KMS-11 (cell line): ENCODE measurements at regions not wholly inside any gene's neighbourhood (a gene's known extent, or its start where the extent isn't known, plus 50 kb on each side); places are given as distances from the start of the nearest gene placed in this dataset.

Experiments used
- H2AFZ ChIP-seq: fragments of 200-600 bp; sonication (generic); 2 replicates; pipeline ENCODE4 v1.6.1; 2016; ENCODE audit warnings: antibody characterized with exemption, mixed run types, low read depth
- H3K27ac ChIP-seq: fragments of 200-600 bp; sonication (generic); 2 replicates; pipeline ENCODE4 v1.6.1; 2016; ENCODE audit warnings: mild to moderate bottlenecking, mixed run types
- H3K27me3 ChIP-seq: fragments of 200-600 bp; sonication (generic); 2 replicates; pipeline ENCODE4 v1.6.1; 2017; ENCODE audit warnings: mild to moderate bottlenecking, low read depth, mixed run types, moderate library complexity; ENCODE audit not compliant: insufficient read depth
- H3K36me3 ChIP-seq: fragments of 200-600 bp; sonication (generic); 2 replicates; pipeline ENCODE4 v1.6.1; 2017; ENCODE audit warnings: mild to moderate bottlenecking, mixed run types; ENCODE audit not compliant: insufficient read depth
- H3K4me1 ChIP-seq: fragments of 200-600 bp; sonication (generic); 2 replicates; pipeline ENCODE4 v1.6.1; 2016; ENCODE audit warnings: mild to moderate bottlenecking, low read depth, mixed run types; ENCODE audit not compliant: poor library complexity, severe bottlenecking
- H3K4me2 ChIP-seq: fragments of 200-600 bp; sonication (generic); 2 replicates; pipeline ENCODE4 v1.7.0; 2016; ENCODE audit warnings: mild to moderate bottlenecking, mixed run types
- H3K4me3 ChIP-seq: fragments of 200-600 bp; sonication (generic); IDR thresholded peaks from 2 replicates; pipeline ENCODE4 v1.6.1; 2017; ENCODE audit warnings: low read depth, low read length, mixed read lengths; ENCODE audit not compliant: insufficient read depth
- H3K79me2 ChIP-seq: fragments of 200-600 bp; sonication (generic); 2 replicates; pipeline ENCODE4 v1.6.1; 2016; ENCODE audit warnings: low read depth, mixed run types; ENCODE audit not compliant: insufficient read depth
- H3K9ac ChIP-seq: fragments of 200-600 bp; sonication (generic); 2 replicates; pipeline ENCODE4 v1.6.1; 2016; ENCODE audit warnings: mild to moderate bottlenecking, mixed run types
- H4K20me1 ChIP-seq: fragments of 200-600 bp; sonication (generic); 2 replicates; pipeline ENCODE4 v1.6.1; 2016; ENCODE audit warnings: mild to moderate bottlenecking, mixed run types; ENCODE audit not compliant: insufficient read depth
- TF ChIP-seq, protein P1 (sequence below): fragments of 200-600 bp; sonication (generic); conservative IDR thresholded peaks from 2 replicates; pipeline ENCODE4 v1.6.1; 2017; ENCODE audit warnings: low read depth, mild to moderate bottlenecking, antibody characterized with exemption, low read length, moderate library complexity, mixed read lengths

DNA sequence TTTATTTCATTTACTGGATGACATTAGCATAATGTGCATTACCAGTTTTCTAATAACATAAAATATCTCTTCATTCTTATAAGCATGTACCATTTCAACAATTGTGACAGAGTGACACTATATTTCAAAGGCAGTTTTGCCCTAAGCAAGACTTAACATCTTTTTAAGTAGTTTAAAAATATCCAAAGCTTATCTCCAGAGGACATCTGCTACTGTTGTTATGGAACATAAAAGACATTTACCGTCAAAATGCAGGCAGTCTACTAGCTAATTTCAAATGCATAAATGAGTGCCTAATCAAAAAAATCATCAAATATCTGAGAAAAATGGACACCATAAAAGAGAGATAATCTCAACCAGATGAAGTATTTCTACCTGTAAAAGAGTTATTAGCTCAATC, 782.4 kb upstream of the BRINP3 start:
- H3K27ac ChIP-seq: no peak overlapping the region
- TF ChIP-seq, protein P1, sequence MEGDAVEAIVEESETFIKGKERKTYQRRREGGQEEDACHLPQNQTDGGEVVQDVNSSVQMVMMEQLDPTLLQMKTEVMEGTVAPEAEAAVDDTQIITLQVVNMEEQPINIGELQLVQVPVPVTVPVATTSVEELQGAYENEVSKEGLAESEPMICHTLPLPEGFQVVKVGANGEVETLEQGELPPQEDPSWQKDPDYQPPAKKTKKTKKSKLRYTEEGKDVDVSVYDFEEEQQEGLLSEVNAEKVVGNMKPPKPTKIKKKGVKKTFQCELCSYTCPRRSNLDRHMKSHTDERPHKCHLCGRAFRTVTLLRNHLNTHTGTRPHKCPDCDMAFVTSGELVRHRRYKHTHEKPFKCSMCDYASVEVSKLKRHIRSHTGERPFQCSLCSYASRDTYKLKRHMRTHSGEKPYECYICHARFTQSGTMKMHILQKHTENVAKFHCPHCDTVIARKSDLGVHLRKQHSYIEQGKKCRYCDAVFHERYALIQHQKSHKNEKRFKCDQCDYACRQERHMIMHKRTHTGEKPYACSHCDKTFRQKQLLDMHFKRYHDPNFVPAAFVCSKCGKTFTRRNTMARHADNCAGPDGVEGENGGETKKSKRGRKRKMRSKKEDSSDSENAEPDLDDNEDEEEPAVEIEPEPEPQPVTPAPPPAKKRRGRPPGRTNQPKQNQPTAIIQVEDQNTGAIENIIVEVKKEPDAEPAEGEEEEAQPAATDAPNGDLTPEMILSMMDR: no peak
- H3K36me3 ChIP-seq: no peaks in the 10 kb centered on the region
- H3K79me2 ChIP-seq: no peaks in the 10 kb centered on the region
- peaks cover 11% of the 10 kb centered on the region for H3K4me1 ChIP-seq
- H2AFZ ChIP-seq: no peak overlapping the region
- no peaks in the 10 kb centered on the region for H4K20me1 ChIP-seq
- no peaks in the 10 kb centered on the region for H3K27me3 ChIP-seq
- H3K9ac ChIP-seq: no peak overlapping the region
- H3K4me3 ChIP-seq: no peak overlapping the region
- H3K4me2 ChIP-seq: no peak overlapping the region

DNA sequence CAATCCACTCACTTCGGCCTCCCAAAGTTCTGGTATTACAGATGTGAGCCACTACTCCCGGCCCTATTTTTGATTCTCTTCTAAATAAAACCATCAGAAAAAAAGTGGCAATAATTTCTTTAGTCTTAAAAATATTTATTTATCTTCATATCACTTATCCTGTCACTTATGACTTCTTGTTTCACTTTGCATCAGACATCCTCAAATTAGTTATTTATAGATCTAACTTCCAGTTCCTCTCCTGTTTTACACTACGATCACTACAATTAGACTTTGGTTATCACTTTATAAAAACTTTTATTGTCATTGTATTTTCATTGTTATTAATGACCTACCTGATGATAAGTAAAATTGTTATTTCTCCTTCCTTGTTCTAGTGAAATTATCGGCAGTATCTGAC, 783.4 kb upstream of the BRINP3 start:
- Histone ChIP-seq H4K20me1 (no peaks in the 10 kb centered on the region), H3K27ac (no peak overlapping the region), H3K4me2 (no peak overlapping the region), H2AFZ (no peak overlapping the region), H3K27me3 (no peaks in the 10 kb centered on the region), H3K4me3 (no peak overlapping the region), H3K36me3 (no peaks in the 10 kb centered on the region), H3K4me1 (peaks cover under 1% of the 10 kb centered on the region), H3K79me2 (no peaks in the 10 kb centered on the region), H3K9ac (no peak overlapping the region)
- TF ChIP-seq, protein P1: no peak

DNA sequence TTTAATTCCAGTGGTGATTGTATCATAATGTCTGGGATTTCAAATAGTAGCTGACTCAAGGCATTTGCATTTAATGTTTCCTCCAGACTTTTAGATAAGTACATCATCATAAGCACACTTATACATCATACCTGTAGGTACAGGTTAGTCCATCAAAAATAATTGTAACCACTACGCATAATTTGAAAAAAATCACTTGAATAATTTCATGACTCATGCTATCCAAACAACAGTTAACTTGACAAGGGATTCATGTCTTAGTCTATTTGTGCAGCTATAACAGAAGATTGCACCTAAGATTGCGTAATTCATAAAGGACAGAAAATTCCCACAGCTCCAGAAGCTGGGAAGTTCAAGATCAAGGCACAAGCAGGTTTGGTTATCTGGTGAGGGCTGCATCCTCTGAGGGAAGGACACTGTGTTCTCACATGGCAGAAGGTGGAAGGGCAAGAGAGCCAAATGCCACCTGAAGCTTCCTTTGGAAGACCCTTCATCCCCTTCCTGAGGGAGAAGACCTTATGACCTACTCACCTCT, 801.7 kb upstream of the BRINP3 start:
- Histone ChIP-seq H3K79me2 (no peaks in the 10 kb centered on the region), H3K27me3 (no peaks in the 10 kb centered on the region), H3K4me3 (no peak overlapping the region), H3K27ac (no peak overlapping the region), H2AFZ (no peak overlapping the region), H3K36me3 (no peaks in the 10 kb centered on the region), H4K20me1 (no peaks in the 10 kb centered on the region), H3K4me1 (no peaks in the 10 kb centered on the region), H3K9ac (no peak overlapping the region), H3K4me2 (no peak overlapping the region)
- TF ChIP-seq, protein P1: no peak

DNA sequence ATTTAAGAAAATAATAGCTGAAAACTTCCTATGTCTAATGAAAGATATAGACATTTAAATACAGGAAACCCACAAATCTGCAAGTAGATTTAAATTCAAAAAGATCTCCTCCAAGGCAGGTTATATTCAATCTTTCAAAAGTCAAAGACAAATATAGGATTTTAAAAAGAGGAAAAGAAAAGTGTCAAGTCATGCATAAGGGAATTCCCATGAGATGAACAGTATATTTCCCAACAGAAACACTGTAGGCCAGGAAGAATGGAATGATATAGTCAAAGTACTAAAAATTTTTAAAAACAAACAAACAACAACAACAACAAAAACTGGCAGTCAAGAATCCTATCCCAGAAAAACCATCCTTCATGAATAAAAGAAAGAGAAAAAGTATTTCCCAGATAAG, 806.5 kb upstream of the BRINP3 start:
- Histone ChIP-seq H2AFZ (no peak overlapping the region), H3K36me3 (no peaks in the 10 kb centered on the region; the same call in 1 of the 2 replicates), H4K20me1 (no peaks in the 10 kb centered on the region), H3K4me3 (no peak overlapping the region), H3K27me3 (no peaks in the 10 kb centered on the region), H3K27ac (no peak overlapping the region), H3K4me2 (no peak overlapping the region), H3K9ac (no peak overlapping the region), H3K4me1 (no peaks in the 10 kb centered on the region), H3K79me2 (no peaks in the 10 kb centered on the region)
- TF ChIP-seq, protein P1: no peak
